Heart right ventricle (tissue), 16 donors: ENCODE measurements at regions not wholly inside any gene's neighbourhood (a gene's known extent, or its start where the extent isn't known, plus 50 kb on each side); places are given as distances from the start of the nearest gene placed in this dataset.

ENCODE experiments used
- ATAC-seq, 8 donors: fragments of 200-7000 bp; cut with Tn5 transposase; one replicate each; pipeline ENCODE4 v1.9.1; 2020; ENCODE audit warnings: mild to moderate bottlenecking in 8 of 8, moderate library complexity in 8 of 8, moderate number of reproducible peaks in 1 of 8
- DNase-seq, 2 donors: peaks; one replicate each; pipeline ENCODE4 v3.0.0-alpha.2; 2020
- H3K27ac ChIP-seq, 10 donors: fragments of 200-600 bp; sonication (generic) in 2 of 10; one replicate each; pipeline versions ENCODE4 v1.5.0 to v1.8.0; 2020 to 2022; ENCODE audit warnings: mild to moderate bottlenecking in 3 of 10
- H3K27me3 ChIP-seq, 7 donors: fragments of 200-600 bp; one replicate each; pipeline ENCODE4 v1.8.0; 2021 to 2022; ENCODE audit warnings: mild to moderate bottlenecking in 2 of 7
- H3K36me3 ChIP-seq, 9 donors: fragments of 200-600 bp; sonication (generic) in 1 of 9; one replicate each; pipeline versions ENCODE4 v1.5.0 to v1.8.0; 2020 to 2022; ENCODE audit warnings: mild to moderate bottlenecking in 2 of 9
- H3K4me1 ChIP-seq, 9 donors: fragments of 200-600 bp; sonication (generic) in 1 of 9; one replicate each; pipeline versions ENCODE4 v1.5.0 to v1.8.0; 2020 to 2022; ENCODE audit warnings: mild to moderate bottlenecking in 4 of 9
- H3K4me3 ChIP-seq, 10 donors: fragments of 200-600 bp; sonication (generic) in 2 of 10; one replicate each; pipeline versions ENCODE4 v1.5.0 to v1.8.0; 2020 to 2022; ENCODE audit warnings: mild to moderate bottlenecking in 7 of 10, moderate library complexity in 2 of 10
- H3K9me3 ChIP-seq, 11 donors: fragments of 200-600 bp in 10 of 11; sonication (generic) in 2 of 11; one replicate each; pipeline versions ENCODE4 v1.5.0 to v1.8.0; 2013 to 2022; ENCODE audit warnings: mild to moderate bottlenecking in 2 of 11, control low read depth in 1 of 11, moderate library complexity in 1 of 11
- CTCF ChIP-seq, 9 donors: fragments of 200-600 bp; sonication (generic) in 2 of 9; IDR thresholded peaks; one replicate each; pipeline versions ENCODE4 v1.5.0 to v1.8.0; 2021 to 2022; ENCODE audit warnings: antibody characterized with exemption in 9 of 9, mild to moderate bottlenecking in 5 of 9, moderate library complexity in 1 of 9
- WGBS, 2 donors: extraction: QIAGEN DNeasy Blood & Tissue Kit; methylation state at CpG; one replicate each; pipeline ENCODE4 v1.1.7; 2013; ENCODE audit warnings: inconsistent platforms in 1 of 2; 5-methylcytosine and 5-hydroxymethylcytosine counted together
- intact Hi-C, 10 donors: fragments of 100-400 bp; cut with DNase I; formaldehyde crosslinking; loops; one replicate each; pipeline versions ENCODE4 v1.11.1 to v1.14.2; 2022
- donor health status: Arrhythmogenic right ventricular cardiomyopathy.
- donor health status: ischemic (EF 13 %, LVEDD 7.1; RV severe dilation, severe dysfunction).
- donor health status: healthy with polysubstance abuse.
- donor health status: DM: no; HTN: yes; CAD: no.
- donor health status: DM: no; HTN: no; CAD: no.
- donor health status: ischemic (EF 25% LVEDD 6.9; RV normal size, moderate dysfunction).
- donor health status: ischemic (EF 25% LVEDD 5.7; RV mildly dilated, moderate dysfunction).
- donor health status: healthy.
- donor health status: DM: yes; HTN: yes; CAD: no.
- donor health status: Ischemic cardiomyopathy.
- donor health status: ischemic (EF 35%, LVEDD 5.7; RV mildly dilated, moderate dysfunction).
- donor health status: nonischemic (EF 11% LVEDD 7.7; RV severe dilation, severe dysfunction).
- donor health status: DM: yes; HTN: yes; CAD: no.
- donor health status: PGD.
- donor health status: ischemic (EF 29% LVEDD 5.4; RV normal size, mild dysfunction).
- donor health status: nonischemic (EF 23%, LVEDD 6.1; RV moderate dilation, normal function).

- DNase-seq (no peak), ATAC-seq (no peak)
- intact Hi-C loops = no loop called here
- H3K27ac ChIP-seq = no peak overlapping the region
- H3K9me3 ChIP-seq = peaks cover 0 to 44% (median 0%) of the 10 kb centered on the region in 11 donors
- no peaks in the 10 kb centered on the region for H3K36me3 ChIP-seq
- no peak overlapping the region for H3K4me3 ChIP-seq
- TF ChIP-seq CTCF (IDR thresholded peaks at IDR 0.05) = peak in 1 of 9 donors; percentile 10
- no peaks in the 10 kb centered on the region for H3K27me3 ChIP-seq
- no peaks in the 10 kb centered on the region for H3K4me1 ChIP-seq
- WGBS, 2 donors = 91 to 100% methylated on average over 1 of the region's 1 CpG
Measured at GRCh38 chrX:43333543-43333942, 322.6 kb upstream of the MAOA start.

- ATAC-seq (no peak), DNase-seq (no peak)
- no peaks in the 10 kb centered on the region for H3K36me3 ChIP-seq
- intact Hi-C loops = loop anchor here in 1 of 10 donors (10.0 kb wide), 1 partner anchor 410 kb away; no protein-coding TSS in a partner anchor
- H3K4me3 ChIP-seq = no peak overlapping the region
- H3K27ac ChIP-seq = no peak overlapping the region
- no peaks in the 10 kb centered on the region for H3K9me3 ChIP-seq
- no peak for TF ChIP-seq CTCF (IDR thresholded peaks at IDR 0.05)
- H3K27me3 ChIP-seq = peaks cover 0 to 28% (median 0%) of the 10 kb centered on the region in 7 donors
- H3K4me1 ChIP-seq = no peaks in the 10 kb centered on the region
- WGBS, 2 donors = 90 to 91% methylated on average over 2 of the region's 2 CpGs
Measured at GRCh38 chrX:43345166-43345565, 310.9 kb upstream of the MAOA start.

GRCh38 chrX:43349363-43349762, 306.7 kb upstream of the MAOA start:
- H3K9me3 ChIP-seq = no peaks in the 10 kb centered on the region
- no peaks in the 10 kb centered on the region for H3K36me3 ChIP-seq
- peaks cover 0 to 29% (median 0%) of the 10 kb centered on the region in 7 donors for H3K27me3 ChIP-seq
- no peaks in the 10 kb centered on the region for H3K4me1 ChIP-seq
- intact Hi-C loops = loop anchor here in 1 of 10 donors (10.0 kb wide), 1 partner anchor 405 kb away; no protein-coding TSS in a partner anchor
- no peak for DNase-seq
- peak; percentile 8 to 65 (median 37) for TF ChIP-seq CTCF (IDR thresholded peaks at IDR 0.05)
- ATAC-seq = no peak
- H3K4me3 ChIP-seq = no peak overlapping the region
- H3K27ac ChIP-seq = no peak overlapping the region
- WGBS, 2 donors = 18 to 40% methylated on average over 1 of the region's 1 CpG

- intact Hi-C loops = loop anchor here in 2 of 10 donors (10.0 kb wide), 1 partner anchor 204 kb away; no protein-coding TSS in a partner anchor
- 79 to 88% methylated on average over 4 of the region's 4 CpGs for WGBS, 2 donors
- TF ChIP-seq CTCF (IDR thresholded peaks at IDR 0.05) = no peak
- Histone ChIP-seq H3K9me3 (no peaks in the 10 kb centered on the region), H3K27ac (no peak overlapping the region), H3K4me3 (no peak overlapping the region), H3K27me3 (peaks cover 0 to 29% (median 0%) of the 10 kb centered on the region in 7 donors), H3K36me3 (no peaks in the 10 kb centered on the region), H3K4me1 (no peaks in the 10 kb centered on the region)
- DNase-seq = no peak
- no peak for ATAC-seq
Measured at GRCh38 chrX:43350935-43351334, 305.2 kb upstream of the MAOA start.
